Activated T-cell treated with anti-CD3 and anti-CD28 coated beads, Interleukin-2, amount 50 U/mL, for 4 hours (primary cell): ENCODE measurements at regions not wholly inside any gene's neighbourhood (a gene's known extent, or its start where the extent isn't known, plus 50 kb on each side); places are given as distances from the start of the nearest gene placed in this dataset.

ENCODE experiments used
- ATAC-seq, 2 donors: fragments of 200-7000 bp; cut with Tn5 transposase; one replicate each; pipeline ENCODE4 v1.10.0; 2021
- DNase-seq: peaks from one replicate; pipeline ENCODE4 v3.0.0-alpha.2; 2020
- H3K27me3 Mint-ChIP-seq: one replicate; pipeline ENCODE4 v1.8.0; 2021; ENCODE audit warnings: low read depth, mixed read lengths
- H3K36me3 Mint-ChIP-seq: one replicate; pipeline ENCODE4 v1.8.0; 2022; ENCODE audit warnings: mixed read lengths; ENCODE audit not compliant: insufficient read depth
- H3K4me1 Mint-ChIP-seq: one replicate; pipeline ENCODE4 v1.8.0; 2021; ENCODE audit warnings: low read depth, mixed read lengths
- H3K4me3 Mint-ChIP-seq: one replicate; pipeline ENCODE4 v1.8.0; 2021; ENCODE audit warnings: mild to moderate bottlenecking, moderate library complexity, mixed read lengths
- H3K9me3 Mint-ChIP-seq: one replicate; pipeline ENCODE4 v1.8.0; 2021; ENCODE audit warnings: mixed read lengths

DNA sequence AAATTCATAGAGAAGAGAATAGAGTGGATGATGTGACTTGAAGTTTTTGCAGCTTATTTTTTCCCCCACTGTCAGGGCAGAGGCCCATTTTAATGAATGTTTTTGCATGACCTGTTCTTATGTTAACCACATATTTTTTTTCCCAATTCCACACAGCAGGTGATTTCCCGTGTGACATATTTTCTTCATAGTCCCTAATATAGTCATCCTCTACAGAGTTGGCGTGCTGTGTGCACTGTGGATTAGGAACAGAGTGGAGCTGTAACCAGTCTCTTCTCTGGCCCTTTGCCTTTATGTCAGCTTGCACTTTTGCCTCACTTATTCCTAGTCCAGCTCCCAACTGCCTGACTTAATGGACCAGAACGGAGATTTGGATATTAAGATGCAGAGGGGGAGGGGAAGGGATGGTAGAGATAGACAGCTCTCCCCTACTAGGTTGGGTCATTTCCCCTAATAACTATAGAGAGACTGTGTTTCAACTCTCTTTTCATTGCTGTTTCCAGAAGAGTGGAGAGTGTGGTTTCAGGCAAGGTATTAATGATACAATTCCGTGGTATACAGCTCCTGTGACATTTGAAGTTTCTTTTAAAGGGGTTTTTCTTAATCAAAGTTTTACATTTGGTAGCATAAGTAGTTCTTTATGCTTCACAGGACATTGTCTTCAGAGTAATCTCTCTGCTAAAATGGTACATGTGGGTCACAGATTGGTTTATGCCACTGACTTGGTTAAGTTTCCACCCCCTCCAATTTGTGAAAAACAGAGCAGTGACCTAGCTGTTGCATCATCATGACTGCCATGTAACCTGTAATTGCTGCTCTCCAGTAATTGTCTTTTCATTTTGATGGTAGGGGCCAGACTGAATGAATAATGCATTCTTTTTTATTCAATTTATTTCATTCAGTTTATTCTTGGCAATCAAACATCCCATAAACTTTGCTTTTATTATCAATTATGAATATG is 161.3 kb downstream of the HAUS1 start:
- ATAC-seq (peak; percentile 27 to 28), DNase-seq (no peak)
- Mint-ChIP-seq H3K9me3 (no peaks in the 10 kb centered on the region), H3K27me3 (no peaks in the 10 kb centered on the region), H3K36me3 (peaks cover 43% of the 10 kb centered on the region), H3K4me3 (no peak overlapping the region), H3K4me1 (peaks cover 42% of the 10 kb centered on the region)

- ATAC-seq (no peak), DNase-seq (no peak)
- H3K4me1 Mint-ChIP-seq, result peaks cover 38% of the 10 kb centered on the region
- no peaks in the 10 kb centered on the region for H3K27me3 Mint-ChIP-seq
- no peaks in the 10 kb centered on the region for H3K9me3 Mint-ChIP-seq
- H3K36me3 Mint-ChIP-seq, result peaks cover 41% of the 10 kb centered on the region
- no peak overlapping the region for H3K4me3 Mint-ChIP-seq
These were observed 162.3 kb downstream of the HAUS1 start for GRCh38 chr18:46266473-46266872.

DNA sequence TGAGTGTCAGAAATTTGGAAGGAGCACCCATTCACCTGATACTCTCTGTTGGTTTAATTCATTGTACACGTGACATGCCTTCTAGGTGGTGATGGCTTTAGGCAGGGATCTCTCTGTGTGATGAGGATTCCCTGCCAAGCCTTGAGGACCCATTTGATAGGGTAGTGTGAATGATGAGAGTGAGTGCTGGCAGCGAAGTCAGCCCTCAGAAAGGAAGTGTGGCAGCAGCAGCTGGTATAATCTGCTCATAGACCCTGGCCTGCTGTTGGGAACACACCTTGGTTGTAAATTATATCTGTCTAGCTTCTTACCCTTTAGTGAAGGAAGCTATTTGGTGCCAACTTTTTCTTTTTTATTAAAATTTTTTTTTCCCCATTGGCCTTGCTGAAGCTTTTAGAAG is 164.5 kb downstream of the HAUS1 start:
- no peaks in the 10 kb centered on the region for H3K9me3 Mint-ChIP-seq
- H3K36me3 Mint-ChIP-seq, result peaks cover 31% of the 10 kb centered on the region
- H3K4me1 Mint-ChIP-seq, result peaks cover 27% of the 10 kb centered on the region
- H3K27me3 Mint-ChIP-seq, result no peaks in the 10 kb centered on the region
- no peak for ATAC-seq
- DNase-seq, result no peak
- no peak overlapping the region for H3K4me3 Mint-ChIP-seq

DNA sequence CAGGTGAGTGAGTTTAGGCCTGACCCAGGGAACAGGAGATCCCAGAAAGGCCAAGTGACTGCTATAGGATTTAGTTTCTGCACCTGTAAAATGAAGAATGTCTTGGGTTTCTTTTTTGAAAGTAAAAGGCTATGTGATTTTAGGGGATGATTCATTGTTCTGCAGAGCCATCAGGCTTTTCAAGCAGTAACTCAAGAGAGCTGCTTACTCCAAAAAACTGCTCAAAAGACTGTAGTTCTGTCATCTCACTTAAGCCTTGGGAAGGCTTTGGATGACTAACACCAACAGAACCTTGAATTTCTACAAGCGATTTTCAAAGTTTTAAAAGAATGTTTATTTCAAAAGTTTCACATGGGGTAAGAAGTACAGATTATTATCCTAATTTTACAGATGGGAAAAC is 165.1 kb downstream of the HAUS1 start:
- Mint-ChIP-seq H3K36me3 (peaks cover 25% of the 10 kb centered on the region), H3K9me3 (no peaks in the 10 kb centered on the region), H3K27me3 (no peaks in the 10 kb centered on the region), H3K4me3 (no peak overlapping the region), H3K4me1 (peaks cover 21% of the 10 kb centered on the region)
- ATAC-seq (no peak), DNase-seq (no peak)

GRCh38 chr18:46271488-46271887 is 167.3 kb downstream of the HAUS1 start:
- no peak overlapping the region for H3K4me3 Mint-ChIP-seq
- H3K9me3 Mint-ChIP-seq, result no peaks in the 10 kb centered on the region
- H3K36me3 Mint-ChIP-seq, result peaks cover 13% of the 10 kb centered on the region

DNA sequence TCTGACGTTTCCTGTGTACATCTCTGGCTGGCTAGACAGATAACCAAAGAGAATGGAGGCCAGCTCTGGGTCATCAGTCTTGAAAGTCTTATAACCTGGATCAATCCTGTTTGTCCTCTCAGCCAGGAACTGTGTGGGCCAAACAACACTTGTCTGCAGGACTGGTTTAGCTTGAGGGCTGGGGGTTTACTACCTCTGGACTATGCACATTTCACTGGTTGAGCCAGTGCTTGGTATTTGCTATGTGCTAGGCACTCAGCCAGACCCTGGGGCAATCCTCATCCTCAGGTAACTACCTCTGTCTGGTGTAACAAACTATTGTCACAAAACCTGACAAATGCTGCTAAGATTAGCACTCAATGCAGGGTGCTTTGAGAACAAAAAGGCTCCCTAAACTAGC is 169.7 kb downstream of the HAUS1 start:
- Mint-ChIP-seq H3K27me3 (no peaks in the 10 kb centered on the region), H3K4me1 (peaks cover 12% of the 10 kb centered on the region), H3K9me3 (no peaks in the 10 kb centered on the region), H3K4me3 (no peak overlapping the region), H3K36me3 (peaks cover 8% of the 10 kb centered on the region)
- ATAC-seq, result no peak
- no peak for DNase-seq

More at GRCh38 chr18:46271488-46271887, 167.3 kb downstream of the HAUS1 start:
- peaks cover 5% of the 10 kb centered on the region for H3K4me1 Mint-ChIP-seq
- ATAC-seq (no peak), DNase-seq (no peak)
- no peaks in the 10 kb centered on the region for H3K27me3 Mint-ChIP-seq

DNA sequence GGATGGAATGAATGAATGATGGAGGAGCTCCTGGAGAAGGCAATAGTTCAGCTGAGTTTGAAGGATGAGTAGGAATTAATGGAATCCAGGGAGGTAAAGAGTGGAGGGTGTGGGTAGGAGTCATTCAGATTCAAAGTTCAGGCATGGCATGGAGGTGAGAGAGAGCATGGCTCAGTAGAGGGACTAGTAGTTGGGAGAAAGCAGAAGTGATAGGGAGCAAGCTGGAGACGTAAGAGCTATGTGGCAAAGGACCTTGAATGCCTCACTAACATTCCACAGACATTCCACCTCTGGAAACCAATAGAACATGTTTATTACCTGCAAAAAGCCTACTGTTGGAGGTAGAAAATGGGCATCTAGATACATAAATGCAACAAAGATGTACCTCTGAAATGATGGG is 170.1 kb downstream of the HAUS1 start:
- DNase-seq (no peak), ATAC-seq (no peak)
- no peak overlapping the region for H3K4me3 Mint-ChIP-seq
- H3K9me3 Mint-ChIP-seq, result no peaks in the 10 kb centered on the region
- H3K4me1 Mint-ChIP-seq, result peaks cover 12% of the 10 kb centered on the region
- H3K36me3 Mint-ChIP-seq, result peaks cover 5% of the 10 kb centered on the region
- no peaks in the 10 kb centered on the region for H3K27me3 Mint-ChIP-seq

DNA sequence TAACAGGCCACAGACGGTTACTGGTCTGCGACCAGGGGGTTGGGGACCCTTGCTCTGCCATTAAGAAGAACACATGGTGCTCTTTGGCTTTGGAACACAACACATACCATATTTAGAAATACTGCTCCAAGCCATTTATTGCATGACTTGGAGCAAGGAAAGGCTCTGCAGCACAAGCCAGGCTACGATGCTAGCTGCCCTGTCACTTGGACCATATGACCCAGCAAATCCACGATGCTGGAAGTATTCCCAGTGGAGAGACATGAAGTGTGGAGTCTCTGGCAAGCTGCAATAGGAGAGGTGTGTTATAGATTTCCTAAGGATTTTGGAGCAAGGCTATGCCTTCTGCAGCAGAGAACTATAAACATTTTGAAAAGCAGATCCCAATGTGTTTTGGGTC is 171.2 kb downstream of the HAUS1 start:
- no peak for DNase-seq
- ATAC-seq, result no peak
- Mint-ChIP-seq H3K9me3 (no peaks in the 10 kb centered on the region), H3K4me1 (peaks cover 12% of the 10 kb centered on the region), H3K4me3 (no peak overlapping the region), H3K36me3 (peaks cover 3% of the 10 kb centered on the region), H3K27me3 (no peaks in the 10 kb centered on the region)

- no peak for ATAC-seq
- peaks cover 12% of the 10 kb centered on the region for H3K4me1 Mint-ChIP-seq
- no peak overlapping the region for H3K4me3 Mint-ChIP-seq
These were observed 172.6 kb downstream of the HAUS1 start for GRCh38 chr18:46276748-46277147.

DNA sequence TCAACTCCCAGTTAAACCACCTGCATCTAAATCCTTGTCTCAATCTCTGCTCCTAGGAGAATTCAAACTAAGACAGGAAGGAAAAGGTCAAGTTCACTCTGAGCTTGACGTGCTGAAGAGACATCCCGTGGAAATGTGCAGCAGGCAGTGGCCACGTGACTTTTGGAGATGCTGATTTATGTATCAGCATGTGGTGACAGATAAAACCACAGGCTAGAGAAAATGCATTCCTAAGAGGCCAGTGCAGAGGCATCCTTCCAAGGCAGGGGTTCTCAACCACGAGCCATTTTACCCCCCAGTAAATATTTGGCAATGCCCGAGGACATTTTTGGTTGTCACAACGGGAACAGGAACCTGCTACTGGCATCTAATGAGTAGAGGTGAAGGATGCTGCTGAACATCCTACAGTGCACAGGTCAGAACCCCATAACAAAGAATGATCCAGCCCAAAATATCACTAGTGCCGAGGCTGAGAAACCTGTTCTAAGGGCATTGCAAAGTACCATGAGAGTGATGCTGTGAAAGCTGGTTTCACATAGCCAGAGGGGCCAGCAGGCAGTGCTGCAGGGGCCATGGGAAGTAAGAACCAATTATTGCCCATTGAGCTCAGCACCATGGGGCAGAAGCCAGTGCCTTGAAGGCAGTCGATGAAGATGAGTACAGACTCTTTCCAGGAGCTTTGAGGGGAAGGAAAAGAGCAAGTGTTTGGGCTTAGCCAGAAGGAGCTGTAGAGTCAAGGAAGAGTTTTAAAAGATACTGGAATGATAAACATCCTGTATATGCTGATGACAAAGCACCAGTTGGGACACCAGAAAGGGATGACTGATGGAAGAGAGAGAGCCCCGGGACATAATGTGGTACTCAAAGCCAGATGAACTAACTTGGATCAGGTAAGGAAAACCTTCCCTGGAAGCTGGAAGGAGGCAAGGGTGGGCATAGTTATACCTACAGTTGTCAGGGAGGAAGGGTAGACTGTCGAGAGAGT is 174.6 kb downstream of the HAUS1 start:
- H3K4me3 Mint-ChIP-seq, result no peak overlapping the region
- H3K27me3 Mint-ChIP-seq, result no peaks in the 10 kb centered on the region
- H3K9me3 Mint-ChIP-seq, result no peaks in the 10 kb centered on the region
- ATAC-seq (no peak), DNase-seq (no peak)
- H3K4me1 Mint-ChIP-seq, result peaks cover 10% of the 10 kb centered on the region
- no peaks in the 10 kb centered on the region for H3K36me3 Mint-ChIP-seq

More at GRCh38 chr18:46276748-46277147, 172.6 kb downstream of the HAUS1 start:
- Mint-ChIP-seq H3K36me3 (no peaks in the 10 kb centered on the region), H3K9me3 (no peaks in the 10 kb centered on the region), H3K27me3 (no peaks in the 10 kb centered on the region)
- no peak for DNase-seq

DNA sequence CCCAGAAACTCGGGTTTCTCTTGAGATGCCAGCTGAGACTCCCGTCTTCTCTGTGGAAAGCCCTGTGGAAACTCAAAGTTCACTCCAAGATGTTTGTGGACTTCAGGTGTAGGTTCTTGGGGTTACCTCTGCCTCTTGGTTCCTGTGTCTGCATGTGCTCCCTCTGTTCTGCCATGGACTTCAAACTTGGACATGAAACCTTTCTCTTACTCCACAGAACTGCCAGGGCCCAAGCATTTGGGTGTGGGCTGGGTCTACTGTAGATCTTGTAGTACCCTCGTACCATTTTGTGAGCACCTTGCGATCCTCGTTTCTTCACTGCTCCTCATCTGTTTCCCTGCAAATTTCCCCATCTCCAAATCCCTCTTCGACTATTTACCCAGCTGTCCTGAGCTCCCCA is 175.5 kb downstream of the HAUS1 start:
- Mint-ChIP-seq H3K27me3 (no peaks in the 10 kb centered on the region), H3K9me3 (no peaks in the 10 kb centered on the region), H3K4me3 (no peak overlapping the region), H3K36me3 (peaks cover 2% of the 10 kb centered on the region), H3K4me1 (peaks cover 10% of the 10 kb centered on the region)
- DNase-seq (no peak), ATAC-seq (no peak)

GRCh38 chr18:46281185-46282176 is 177.3 kb downstream of the HAUS1 start:
- Mint-ChIP-seq H3K4me1 (peaks cover 10% of the 10 kb centered on the region), H3K27me3 (no peaks in the 10 kb centered on the region), H3K9me3 (no peaks in the 10 kb centered on the region), H3K4me3 (no peak overlapping the region), H3K36me3 (peaks cover 2% of the 10 kb centered on the region)
- DNase-seq, result peak; percentile 41
- ATAC-seq, result peak; percentile 86

GRCh38 chr18:46282177-46282570 is 178.0 kb downstream of the HAUS1 start:
- H3K36me3 Mint-ChIP-seq, result peaks cover 4% of the 10 kb centered on the region
- H3K27me3 Mint-ChIP-seq, result no peaks in the 10 kb centered on the region
- H3K4me1 Mint-ChIP-seq, result peaks cover 10% of the 10 kb centered on the region
- no peak for DNase-seq
- no peak overlapping the region for H3K4me3 Mint-ChIP-seq
- no peak for ATAC-seq
- no peaks in the 10 kb centered on the region for H3K9me3 Mint-ChIP-seq
